ENCODE measurements at regions not wholly inside any gene's neighbourhood (a gene's known extent, or its start where the extent isn't known, plus 50 kb on each side); places are given as distances from the start of the nearest gene placed in this dataset.

GRCh38 chr6:167538746-167539145, 213.9 kb downstream of the TTLL2 start (continued):
- TF ChIP-seq PML (IDR thresholded peaks at IDR 0.05; ENCODE audit: low read length): no peak

- no peaks in the 10 kb centered on the region for H3K9me1 ChIP-seq (ENCODE audit: control insufficient read depth, insufficient read depth, low read length)
- intact Hi-C loops (cut with micrococcal nuclease): no loop called here
- no peak overlapping the region for H3K27ac ChIP-seq (ENCODE audit: extremely low read depth, low read depth, low read length)
- no TSS peak for BruUV-seq (replicated peaks)
- FAIRE-seq (no peak), DNase-seq (ENCODE audit: extremely low read depth in 1 of 4, low spot score in 3 of 4) (no peak), ATAC-seq (no peak)
- no peaks in the 10 kb centered on the region for H3K4me1 ChIP-seq (replicated peaks in 1 of 2; ENCODE audit: control insufficient read depth in 2 of 2, insufficient read depth in 2 of 2, low read length in 2 of 2)
- in situ Hi-C loops (cut with MboI): no loop called here
- no peak overlapping the region for H3K9ac ChIP-seq (ENCODE audit: insufficient read depth in 1 of 2, low read depth in 2 of 2, low read length in 2 of 2)
- H3K4me3 ChIP-seq: no peak overlapping the region
- no peak for TF ChIP-seq GATA2 (CRISPR knock-in tag; IDR thresholded peaks at IDR 0.05)
- no peak for TF ChIP-seq ZNF232 (CRISPR knock-in tag; IDR thresholded peaks at IDR 0.05)
- no peak for TF ChIP-seq KLF13 (tag; IDR thresholded peaks at IDR 0.05; ENCODE audit: borderline replicate concordance, low read depth)
- TF ChIP-seq TCF7 (IDR thresholded peaks at IDR 0.05; ENCODE audit: borderline replicate concordance): no peak
- no peak for TF ChIP-seq POLR2AphosphoS2 (IDR thresholded peaks at IDR 0.05; ENCODE audit: low read length)
- TF ChIP-seq MYC (IDR thresholded peaks at IDR 0.05; ENCODE audit: low read depth, low read length): no peak
- no peak for TF ChIP-seq MYC (CRISPR knock-in tag; IDR thresholded peaks at IDR 0.05; ENCODE audit: borderline replicate concordance, low read depth)
- TF ChIP-seq AFF1 (IDR thresholded peaks at IDR 0.05; ENCODE audit: low read depth in 1 of 2, partially characterized antibody in 2 of 2): no peak
- TF ChIP-seq KDM5B (IDR thresholded peaks at IDR 0.05; ENCODE audit: insufficient replicate concordance, low read depth, low read length): no peak
- no peak for TF ChIP-seq NCOA2 (IDR thresholded peaks at IDR 0.05; ENCODE audit: partially characterized antibody in 2 of 2)
- TF ChIP-seq ARHGAP35 (IDR thresholded peaks at IDR 0.05; ENCODE audit: partially characterized antibody): no peak
- no peak for TF ChIP-seq ILF3 (IDR thresholded peaks at IDR 0.05; ENCODE audit: borderline replicate concordance)
- TF ChIP-seq DIDO1 (tag; IDR thresholded peaks at IDR 0.05; ENCODE audit: low read depth): no peak
- no peak for TF ChIP-seq SLC30A9 (CRISPR knock-in tag; IDR thresholded peaks at IDR 0.05)
- TF ChIP-seq GATAD2A (IDR thresholded peaks at IDR 0.05): no peak
- TF ChIP-seq U2AF2 (optimal IDR thresholded peaks at IDR 0.05; ENCODE audit: low read depth, low read length): no peak
- TF ChIP-seq DLX4 (CRISPR knock-in tag; IDR thresholded peaks at IDR 0.05): no peak
- TF ChIP-seq ZBTB1 (CRISPR knock-in tag; IDR thresholded peaks at IDR 0.05; ENCODE audit: borderline replicate concordance, low read depth): no peak
- TF ChIP-seq ZNF444 (CRISPR knock-in tag; IDR thresholded peaks at IDR 0.05): no peak
- no peak overlapping the region for H2AFZ ChIP-seq (ENCODE audit: low read depth, low read length)
- no peak overlapping the region for H3K4me2 ChIP-seq (ENCODE audit: insufficient read depth, low read length)
- no peaks in the 10 kb centered on the region for H4K20me1 ChIP-seq (replicated peaks; ENCODE audit: control insufficient read depth, insufficient read depth, low read length)
- POLR2A ChIA-PET: no interaction called here
- H3K27me3 ChIP-seq (ENCODE audit: control insufficient read depth in 2 of 2, insufficient read depth in 2 of 2, low read length in 2 of 2): peaks cover 0 to 14% of the 10 kb centered on the region in 2 experiments; a peak in 1 of 5 replicates
- H3K36me3 ChIP-seq (ENCODE audit: control insufficient read depth, insufficient read depth, low read length): no peaks in the 10 kb centered on the region
- no peaks in the 10 kb centered on the region; the same call in 1 of the 2 replicates for H3K9me3 ChIP-seq (replicated peaks; ENCODE audit: control insufficient read depth, insufficient read depth, low read depth, low read length)
- H3K79me2 ChIP-seq (ENCODE audit: control insufficient read depth, insufficient read depth, low read length): no peaks in the 10 kb centered on the region
- CTCF ChIA-PET (ENCODE audit: low intra/inter-chr PET ratio): no interaction called here
- WGBS (ENCODE audit: insufficient coverage, low coverage, missing lambda C conversion rate): 4% methylated on average over 7 of the region's 7 CpGs
Measured at GRCh38 chr6:167540796-167541195, 215.9 kb downstream of the TTLL2 start.
